GM19372 (cell line): ENCODE measurements at regions not wholly inside any gene's neighbourhood (a gene's known extent, or its start where the extent isn't known, plus 50 kb on each side); places are given as distances from the start of the nearest gene placed in this dataset.
"Not testable (repeated sequence)": the region's sequence is repeated elsewhere in the genome, so short reads cannot be mapped to it uniquely, and the experiment has no call there.

Source experiments
- ATAC-seq: cut with Tn5 transposase; IDR thresholded peaks from one replicate; pipeline ENCODE4 v1.9.1; 2021; ENCODE audit warnings: mild to moderate bottlenecking, low read depth, moderate library complexity; ENCODE audit not compliant: unreplicated experiment

GRCh38 chr19:30263830-30264381, 108.3 kb upstream of the ZNF536 start:
- no peak for ATAC-seq

GRCh38 chr19:30265918-30266317, 106.3 kb upstream of the ZNF536 start:
- ATAC-seq = not testable (repeated sequence)

- no peak for ATAC-seq
Measured at GRCh38 chr19:30266687-30267086, 105.5 kb upstream of the ZNF536 start.

- no peak for ATAC-seq
Measured at GRCh38 chr19:30267332-30267731, 104.9 kb upstream of the ZNF536 start.

GRCh38 chr19:30268601-30269000, 103.6 kb upstream of the ZNF536 start:
- ATAC-seq = no peak

- no peak for ATAC-seq
Measured at GRCh38 chr19:30269638-30270037, 102.5 kb upstream of the ZNF536 start.

- no peak for ATAC-seq
Measured at GRCh38 chr19:30271816-30272215, 100.4 kb upstream of the ZNF536 start.

GRCh38 chr19:30272554-30272953, 99.6 kb upstream of the ZNF536 start:
- no peak for ATAC-seq

GRCh38 chr19:30273184-30273583, 99.0 kb upstream of the ZNF536 start:
- no peak for ATAC-seq

GRCh38 chr19:30274987-30275386, 97.2 kb upstream of the ZNF536 start:
- ATAC-seq = no peak

GRCh38 chr19:30276011-30276882, 95.9 kb upstream of the ZNF536 start:
- no peak for ATAC-seq

- no peak for ATAC-seq
Measured at GRCh38 chr19:30276883-30277280, 95.3 kb upstream of the ZNF536 start.

GRCh38 chr19:30277941-30278881, 94.0 kb upstream of the ZNF536 start:
- ATAC-seq = no peak

GRCh38 chr19:30278882-30279254, 93.3 kb upstream of the ZNF536 start:
- ATAC-seq = no peak

GRCh38 chr19:30280018-30280417, 92.2 kb upstream of the ZNF536 start:
- no peak for ATAC-seq

GRCh38 chr19:30281906-30282305, 90.3 kb upstream of the ZNF536 start:
- no peak for ATAC-seq

GRCh38 chr19:30283556-30283955, 88.6 kb upstream of the ZNF536 start:
- no peak for ATAC-seq

- no peak for ATAC-seq
Measured at GRCh38 chr19:30284209-30284608, 88.0 kb upstream of the ZNF536 start.

GRCh38 chr19:30284885-30285284, 87.3 kb upstream of the ZNF536 start:
- ATAC-seq = no peak

- ATAC-seq = no peak
Measured at GRCh38 chr19:30286378-30286777, 85.8 kb upstream of the ZNF536 start.

GRCh38 chr19:30287259-30287658, 84.9 kb upstream of the ZNF536 start:
- ATAC-seq = no peak
